ENCODE measurements at regions not wholly inside any gene's neighbourhood (a gene's known extent, or its start where the extent isn't known, plus 50 kb on each side); places are given as distances from the start of the nearest gene placed in this dataset.

- no peak for TF ChIP-seq CTCF (IDR thresholded peaks at IDR 0.05; ENCODE audit: insufficient read depth, low read length, severe bottlenecking)
- DNase-seq (ENCODE audit: low read depth) = no peak
- Histone ChIP-seq H3K4me3 (ENCODE audit: low read depth, low read length) (no peak overlapping the region), H3K27me3 (ENCODE audit: control insufficient read depth, insufficient read depth, low read length) (no peaks in the 10 kb centered on the region), H3K36me3 (ENCODE audit: control insufficient read depth, insufficient read depth, low read length) (no peaks in the 10 kb centered on the region)
- FAIRE-seq = no peak
These were observed 498.4 kb upstream of the LRRN3 start for GRCh38 chr7:110592557-110592956.

GRCh38 chr7:110593355-110593754 lies 497.6 kb upstream of the LRRN3 start:
- H3K4me3 ChIP-seq (ENCODE audit: low read depth, low read length) = no peak overlapping the region
- H3K36me3 ChIP-seq (ENCODE audit: control insufficient read depth, insufficient read depth, low read length) = no peaks in the 10 kb centered on the region
- no peak for TF ChIP-seq CTCF (IDR thresholded peaks at IDR 0.05; ENCODE audit: insufficient read depth, low read length, severe bottlenecking)
- H3K27me3 ChIP-seq (ENCODE audit: control insufficient read depth, insufficient read depth, low read length) = no peaks in the 10 kb centered on the region
- DNase-seq (ENCODE audit: low read depth) = no peak
- FAIRE-seq = no peak

- no peaks in the 10 kb centered on the region for H3K36me3 ChIP-seq (ENCODE audit: control insufficient read depth, insufficient read depth, low read length)
- H3K27me3 ChIP-seq (ENCODE audit: control insufficient read depth, insufficient read depth, low read length) = no peaks in the 10 kb centered on the region
- no peak overlapping the region for H3K4me3 ChIP-seq (ENCODE audit: low read depth, low read length)
- no peak for DNase-seq (ENCODE audit: low read depth)
- no peak for FAIRE-seq
- TF ChIP-seq CTCF (IDR thresholded peaks at IDR 0.05; ENCODE audit: insufficient read depth, low read length, severe bottlenecking) = no peak
These were observed 495.2 kb upstream of the LRRN3 start for GRCh38 chr7:110595694-110596093.

GRCh38 chr7:110600956-110601355 lies 490.0 kb upstream of the LRRN3 start:
- Histone ChIP-seq H3K4me3 (ENCODE audit: low read depth, low read length) (no peak overlapping the region), H3K36me3 (ENCODE audit: control insufficient read depth, insufficient read depth, low read length) (no peaks in the 10 kb centered on the region), H3K27me3 (ENCODE audit: control insufficient read depth, insufficient read depth, low read length) (no peaks in the 10 kb centered on the region)
- TF ChIP-seq CTCF (IDR thresholded peaks at IDR 0.05; ENCODE audit: insufficient read depth, low read length, severe bottlenecking) = no peak
- no peak for FAIRE-seq
- DNase-seq (ENCODE audit: low read depth) = no peak

GRCh38 chr7:110601710-110602109 lies 489.2 kb upstream of the LRRN3 start:
- DNase-seq (ENCODE audit: low read depth) (no peak), FAIRE-seq (no peak)
- TF ChIP-seq CTCF (IDR thresholded peaks at IDR 0.05; ENCODE audit: insufficient read depth, low read length, severe bottlenecking) = no peak
- Histone ChIP-seq H3K36me3 (ENCODE audit: control insufficient read depth, insufficient read depth, low read length) (no peaks in the 10 kb centered on the region), H3K4me3 (ENCODE audit: low read depth, low read length) (no peak overlapping the region), H3K27me3 (ENCODE audit: control insufficient read depth, insufficient read depth, low read length) (no peaks in the 10 kb centered on the region)

- H3K36me3 ChIP-seq (ENCODE audit: control insufficient read depth, insufficient read depth, low read length) = no peaks in the 10 kb centered on the region
- no peak for TF ChIP-seq CTCF (IDR thresholded peaks at IDR 0.05; ENCODE audit: insufficient read depth, low read length, severe bottlenecking)
- H3K27me3 ChIP-seq (ENCODE audit: control insufficient read depth, insufficient read depth, low read length) = no peaks in the 10 kb centered on the region
- no peak overlapping the region for H3K4me3 ChIP-seq (ENCODE audit: low read depth, low read length)
- DNase-seq (ENCODE audit: low read depth) (no peak), FAIRE-seq (no peak)
These were observed 486.7 kb upstream of the LRRN3 start for GRCh38 chr7:110604206-110604605.

Data from bronchial epithelial cell (primary cell).